Stimulated activated CD8-positive, alpha-beta memory T cell treated with anti-CD3 and anti-CD28 coated beads, Interleukin-4, amount 100 ng/mL, for 1 hour (primary cell): ENCODE measurements at regions not wholly inside any gene's neighbourhood (a gene's known extent, or its start where the extent isn't known, plus 50 kb on each side); places are given as distances from the start of the nearest gene placed in this dataset.
"Not testable (repeated sequence)": the region's sequence is repeated elsewhere in the genome, so short reads cannot be mapped to it uniquely, and the experiment has no call there.

Experiments used
- DNase-seq, 2 donors: peaks; one replicate each; pipeline ENCODE4 v3.0.0-alpha.2; 2020; ENCODE audit warnings: low read depth in 2 of 2, low spot score in 1 of 2

- DNase-seq, result no peak
These were observed 393.8 kb downstream of the TSHZ3 start for GRCh38 chr19:30955112-30956104.

GRCh38 chr19:30944276-30944932, 404.8 kb downstream of the TSHZ3 start:
- not testable (repeated sequence) for DNase-seq

- no peak for DNase-seq
These were observed 406.0 kb downstream of the TSHZ3 start for GRCh38 chr19:30943101-30943843.

DNA sequence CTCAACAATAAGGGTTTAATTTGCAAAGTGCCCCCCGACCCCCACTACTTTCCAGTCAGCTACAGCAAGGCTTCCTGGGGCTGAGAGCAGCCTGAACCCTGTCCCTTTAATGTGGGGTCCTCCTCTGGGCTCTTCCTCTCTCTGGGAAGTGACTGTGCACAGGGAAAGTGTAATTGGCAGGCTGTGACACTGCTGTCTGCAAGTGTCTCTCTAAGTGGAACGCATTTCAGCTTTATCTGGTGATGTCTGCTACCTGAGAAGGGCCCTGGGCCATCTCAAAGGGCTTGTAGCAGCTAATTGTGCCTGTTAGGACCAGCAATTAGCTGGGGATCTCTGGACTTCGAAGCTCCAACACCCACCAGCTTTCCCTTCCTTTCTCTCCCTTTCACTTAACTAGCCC, 406.6 kb downstream of the TSHZ3 start:
- no peak for DNase-seq

GRCh38 chr19:30941591-30941990, 407.6 kb downstream of the TSHZ3 start:
- DNase-seq, result no peak

DNA sequence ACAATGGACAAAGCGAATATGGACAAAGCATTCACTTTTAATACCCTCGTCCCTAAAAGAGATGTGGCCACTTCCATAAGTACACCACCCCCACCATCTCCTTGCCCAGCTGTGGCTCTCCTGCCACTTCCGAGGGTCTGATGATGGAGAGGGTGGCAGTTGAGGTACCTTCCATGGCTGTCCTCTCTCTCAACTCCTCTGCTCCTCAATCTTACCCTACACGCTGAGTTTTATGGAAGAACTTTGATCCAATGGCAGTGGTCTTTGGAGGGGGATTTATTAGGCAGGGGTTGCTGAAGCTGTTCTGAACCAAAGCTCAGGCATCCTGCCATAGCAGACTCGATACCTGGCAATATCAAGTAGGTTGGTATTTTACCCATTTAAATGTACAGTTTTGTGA, 413.0 kb downstream of the TSHZ3 start:
- DNase-seq, result no peak

- DNase-seq, result no peak
These were observed 414.1 kb downstream of the TSHZ3 start for GRCh38 chr19:30935146-30935545.

- DNase-seq, result not testable (repeated sequence)
These were observed 415.8 kb downstream of the TSHZ3 start for GRCh38 chr19:30933454-30933853.

GRCh38 chr19:30932854-30933253, 416.4 kb downstream of the TSHZ3 start:
- DNase-seq, result no peak

GRCh38 chr19:30930941-30931706, 418.1 kb downstream of the TSHZ3 start:
- no peak for DNase-seq

DNA sequence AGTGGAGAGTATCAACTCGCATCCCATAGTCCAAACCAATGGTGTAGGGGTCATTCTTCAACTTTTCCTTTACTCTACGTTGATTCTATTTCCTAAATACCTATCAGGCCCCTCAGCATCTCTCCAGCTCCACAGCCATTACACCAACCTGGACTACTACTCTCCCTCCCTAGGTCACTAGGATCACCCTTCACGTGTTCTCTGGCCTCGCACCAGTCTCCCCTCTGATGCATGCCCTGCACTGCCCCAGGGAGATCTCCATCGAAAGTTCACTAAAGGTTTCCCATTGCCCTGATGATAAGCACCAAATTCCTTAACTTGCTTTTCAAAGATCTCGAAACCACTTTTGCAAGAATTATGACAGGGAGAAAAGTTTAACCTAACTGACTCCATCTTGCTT, 421.5 kb downstream of the TSHZ3 start:
- DNase-seq, result no peak

GRCh38 chr19:30924670-30925069, 424.6 kb downstream of the TSHZ3 start:
- no peak for DNase-seq

- no peak for DNase-seq
These were observed 425.1 kb downstream of the TSHZ3 start for GRCh38 chr19:30924069-30924636.

DNA sequence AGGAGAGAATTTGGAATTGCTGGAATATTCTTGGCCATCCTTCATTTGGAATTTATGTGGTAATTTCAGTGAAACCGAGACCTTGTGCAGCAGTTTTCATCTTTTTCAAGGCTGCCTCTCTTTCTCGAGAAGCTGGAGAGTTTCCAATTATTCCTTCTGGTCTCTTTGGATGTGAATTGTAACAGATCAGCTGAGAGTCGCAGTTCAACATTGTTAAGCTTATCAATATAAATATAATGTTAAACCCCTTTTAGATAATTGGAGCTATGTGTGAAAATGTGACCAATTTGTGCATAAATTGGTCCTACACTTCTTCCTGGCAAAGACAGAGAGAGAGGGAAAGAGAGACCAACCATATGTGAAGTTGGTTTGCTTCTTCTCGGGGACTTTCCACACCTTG, 425.6 kb downstream of the TSHZ3 start:
- no peak for DNase-seq

- DNase-seq, result no peak
These were observed 426.1 kb downstream of the TSHZ3 start for GRCh38 chr19:30923096-30923495.

DNA sequence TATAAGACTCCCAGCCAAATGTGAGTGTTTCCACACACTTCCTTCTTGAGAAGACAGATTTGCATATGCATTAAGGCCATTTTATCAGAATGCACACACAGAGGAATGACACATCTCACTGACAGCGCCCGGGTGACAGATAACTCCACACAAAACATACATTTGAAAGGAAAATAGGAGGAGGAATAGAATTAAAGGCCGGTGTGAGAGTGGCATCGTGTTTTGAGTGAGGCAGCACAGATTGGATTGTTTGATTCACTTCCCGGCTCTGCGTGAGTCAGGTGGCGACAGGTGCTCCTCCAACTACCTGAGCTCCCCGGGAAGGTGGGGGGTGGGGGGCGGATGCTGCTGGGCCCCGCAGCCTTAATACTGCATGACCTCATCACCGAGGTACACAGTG, 429.0 kb downstream of the TSHZ3 start:
- DNase-seq, result no peak

GRCh38 chr19:30919737-30920136, 429.5 kb downstream of the TSHZ3 start:
- DNase-seq, result no peak

GRCh38 chr19:30916238-30916637, 433.0 kb downstream of the TSHZ3 start:
- no peak for DNase-seq

DNA sequence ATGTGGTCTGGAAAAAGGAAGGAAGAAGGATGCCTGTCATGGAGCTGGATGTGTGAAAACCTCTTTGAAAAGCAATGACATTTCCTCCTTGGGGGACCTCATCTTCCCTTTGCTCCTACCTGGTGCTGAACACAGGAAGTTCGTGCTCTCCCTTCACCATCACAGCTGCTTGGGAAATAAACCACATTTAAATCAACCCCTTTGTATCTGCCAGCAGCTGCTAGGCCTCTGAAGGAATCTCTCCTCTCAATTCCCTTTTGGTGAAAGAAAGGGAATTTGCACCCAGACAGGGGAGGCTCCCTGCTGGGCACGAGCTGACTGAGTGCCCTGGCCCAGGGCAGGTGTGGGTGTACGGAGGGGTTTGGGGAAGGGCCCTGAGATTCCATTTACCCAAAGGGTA, 437.7 kb downstream of the TSHZ3 start:
- DNase-seq, result no peak

DNA sequence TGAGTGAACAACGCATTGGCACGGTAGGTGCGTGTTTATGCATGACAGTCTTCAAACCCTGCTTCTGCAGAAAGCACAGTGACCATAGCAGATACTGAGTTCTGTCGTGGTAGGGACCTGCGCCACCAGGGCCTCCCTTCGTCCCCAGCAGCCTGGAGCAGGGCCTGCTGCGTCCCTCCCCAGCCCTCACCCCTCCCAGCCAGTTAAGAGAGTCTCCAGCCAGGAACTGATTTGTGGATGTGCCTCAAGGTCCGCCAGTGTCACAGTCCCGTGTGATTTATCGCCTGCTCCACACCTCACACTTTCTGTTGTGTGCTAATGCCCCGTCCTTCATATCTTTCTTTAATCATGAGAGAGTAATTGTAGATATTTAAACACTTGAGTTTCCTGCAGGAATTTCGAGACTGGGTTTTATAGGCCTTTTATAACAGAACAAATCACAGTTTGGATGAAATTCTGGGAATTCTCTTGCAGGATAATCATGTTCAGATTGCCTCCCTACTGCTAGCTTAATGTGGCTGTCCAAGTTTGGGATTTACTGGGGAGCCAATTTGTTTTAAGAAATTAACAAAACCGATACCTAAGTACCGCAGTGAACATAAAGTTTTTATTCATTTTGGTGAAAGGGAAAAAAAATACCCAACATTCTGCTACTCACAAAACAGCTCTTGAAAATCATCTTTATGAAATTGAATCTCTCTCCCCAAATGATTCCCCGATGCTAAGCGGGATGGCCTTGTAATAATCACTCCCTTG, 438.6 kb downstream of the TSHZ3 start:
- DNase-seq, result no peak
